GM10266 (cell line): ENCODE measurements at regions not wholly inside any gene's neighbourhood (a gene's known extent, or its start where the extent isn't known, plus 50 kb on each side); places are given as distances from the start of the nearest gene placed in this dataset.
"Not testable (repeated sequence)": the region's sequence is repeated elsewhere in the genome, so short reads cannot be mapped to it uniquely, and the experiment has no call there.

ENCODE experiments used
- DNase-seq: peaks from one replicate; pipeline ENCODE4 v3.0.0; 2012; ENCODE audit errors: extremely low spot score
- CTCF ChIP-seq: IDR thresholded peaks from 2 replicates; pipeline ENCODE4 v1.5.1; 2012; ENCODE audit warnings: mild to moderate bottlenecking, low read depth; ENCODE audit not compliant: control insufficient read depth, insufficient read depth; ENCODE audit errors: missing control alignments

- no peak for DNase-seq
- TF ChIP-seq CTCF: no peak
Observed at GRCh38 chr5:16987776-16988175, 51.7 kb upstream of the MYO10 start.

- not testable (repeated sequence) for DNase-seq
Observed at GRCh38 chr5:16990817-16991520, 54.9 kb upstream of the MYO10 start.

- DNase-seq: no peak
- no peak for TF ChIP-seq CTCF
Observed at GRCh38 chr5:16992006-16992405, 55.9 kb upstream of the MYO10 start.

- DNase-seq: no peak
- TF ChIP-seq CTCF: no peak
Observed at GRCh38 chr5:16992444-16992843, 56.4 kb upstream of the MYO10 start.

GRCh38 chr5:16994565-16994964 is 58.5 kb upstream of the MYO10 start:
- no peak for DNase-seq

GRCh38 chr5:16995372-16995771 is 59.3 kb upstream of the MYO10 start:
- no peak for TF ChIP-seq CTCF
- no peak for DNase-seq

More at GRCh38 chr5:16994565-16994964, 58.5 kb upstream of the MYO10 start:
- no peak for TF ChIP-seq CTCF

- no peak for TF ChIP-seq CTCF
- no peak for DNase-seq
Observed at GRCh38 chr5:17000291-17000939, 64.3 kb upstream of the MYO10 start.
